Activated CD4-positive, alpha-beta T cell treated with anti-CD3 and anti-CD28 coated beads for 48 hours (primary cell): ENCODE measurements at regions not wholly inside any gene's neighbourhood (a gene's known extent, or its start where the extent isn't known, plus 50 kb on each side); places are given as distances from the start of the nearest gene placed in this dataset.
"Not testable (repeated sequence)": the region's sequence is repeated elsewhere in the genome, so short reads cannot be mapped to it uniquely, and the experiment has no call there.

Experiments
- DNase-seq: peaks from one replicate; pipeline ENCODE4 v3.0.0-alpha.2; 2020

DNA sequence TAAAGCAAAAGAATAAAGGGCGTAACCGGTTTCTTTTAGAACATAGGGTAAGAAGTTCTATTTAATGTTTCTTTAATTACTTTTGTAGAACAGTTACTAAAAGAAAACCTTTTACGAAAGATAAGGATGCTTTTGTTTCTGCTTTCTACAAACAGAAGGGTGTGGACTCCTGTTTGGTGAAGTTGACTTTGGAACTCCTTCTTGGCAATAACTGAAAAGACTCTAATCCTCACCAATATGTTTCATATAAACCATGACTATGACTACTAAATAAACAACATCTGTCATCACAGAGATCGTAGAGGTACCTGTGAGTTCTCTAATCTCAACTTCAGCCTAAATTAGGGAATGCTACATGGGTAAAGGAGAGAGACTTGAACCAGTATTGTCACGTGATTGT is 210.8 kb upstream of the FLRT2 start:
- no peak for DNase-seq

- no peak for DNase-seq
These were observed 209.8 kb upstream of the FLRT2 start for GRCh38 chr14:85319998-85320630.

- no peak for DNase-seq
These were observed 204.6 kb upstream of the FLRT2 start for GRCh38 chr14:85325134-85326017.

GRCh38 chr14:85332401-85332800 is 197.5 kb upstream of the FLRT2 start:
- no peak for DNase-seq

DNA sequence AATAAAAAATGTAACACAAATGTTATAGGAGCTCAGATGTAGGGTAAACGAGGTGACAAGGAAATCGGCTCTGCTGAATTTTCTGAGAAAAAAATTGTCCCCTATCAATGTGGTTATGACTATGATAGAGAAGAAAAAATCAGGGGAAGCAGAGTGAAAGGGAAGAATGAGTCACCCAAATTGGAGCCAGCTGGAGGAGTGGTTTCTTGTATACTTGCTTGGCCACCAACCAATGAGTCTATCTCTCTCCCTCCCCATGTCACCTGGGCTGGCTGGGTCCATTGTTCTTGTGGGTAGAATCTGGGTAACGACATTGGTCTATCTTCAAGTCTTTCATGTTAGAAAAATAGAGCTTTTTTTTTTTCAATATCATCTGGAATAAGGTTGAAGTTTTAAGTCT is 196.6 kb upstream of the FLRT2 start:
- DNase-seq: no peak

- DNase-seq: no peak
These were observed 196.1 kb upstream of the FLRT2 start for GRCh38 chr14:85333841-85334240.

DNA sequence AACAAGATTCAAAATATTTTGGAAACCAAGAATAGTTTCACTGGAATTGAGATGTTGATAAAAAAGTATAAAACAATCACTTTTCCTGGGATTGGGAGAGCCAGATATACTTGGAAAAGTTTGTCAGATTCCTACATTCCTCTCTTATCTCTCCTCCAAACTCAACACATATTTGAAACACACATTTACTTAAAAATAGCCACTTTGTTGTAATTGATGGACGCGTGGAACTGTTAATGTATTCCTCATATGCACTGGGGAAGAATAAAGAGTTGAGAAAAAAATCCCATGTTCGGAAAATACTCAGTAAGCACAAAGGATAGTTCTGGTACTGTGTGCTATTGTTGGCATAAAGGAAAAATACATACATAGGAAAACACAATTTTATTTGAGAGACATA is 195.6 kb upstream of the FLRT2 start:
- DNase-seq: no peak

DNA sequence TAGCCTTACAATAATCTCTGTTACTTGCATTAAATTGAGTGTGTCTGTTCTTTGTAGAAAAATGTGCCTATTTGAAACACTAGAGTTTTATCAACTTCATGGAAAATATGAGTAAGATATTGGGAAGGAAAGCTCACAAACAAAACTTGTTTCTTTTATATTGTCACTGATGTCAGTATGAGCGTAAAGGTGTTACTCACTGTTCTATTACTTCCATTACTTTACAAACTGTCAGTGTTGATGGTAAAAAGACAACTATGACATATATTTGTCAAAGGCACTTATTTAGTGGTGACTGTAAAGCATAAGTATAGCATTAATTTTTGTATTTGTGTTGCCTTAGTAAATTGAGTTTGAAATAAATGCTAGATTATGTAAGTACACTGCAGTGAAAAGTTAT is 193.7 kb upstream of the FLRT2 start:
- no peak for DNase-seq

DNA sequence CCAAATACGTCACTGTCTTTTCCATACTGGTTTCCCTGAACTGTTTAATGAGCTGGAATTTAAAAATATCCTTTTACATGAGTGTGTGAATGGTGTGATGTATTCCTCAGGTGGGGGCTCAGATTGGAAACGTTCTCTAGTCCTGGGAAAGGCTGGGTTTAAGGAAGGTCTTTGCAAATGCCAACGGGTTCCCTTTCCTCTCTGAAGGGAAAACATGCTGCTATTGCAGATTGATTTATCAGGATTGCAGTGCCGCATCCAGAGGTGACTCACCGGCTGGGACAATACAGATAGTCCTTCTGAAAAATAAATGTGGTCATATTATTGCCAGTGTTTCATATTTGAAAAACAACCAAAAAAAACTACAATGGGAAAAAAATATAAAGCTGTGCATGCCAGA is 193.1 kb upstream of the FLRT2 start:
- DNase-seq: no peak

DNA sequence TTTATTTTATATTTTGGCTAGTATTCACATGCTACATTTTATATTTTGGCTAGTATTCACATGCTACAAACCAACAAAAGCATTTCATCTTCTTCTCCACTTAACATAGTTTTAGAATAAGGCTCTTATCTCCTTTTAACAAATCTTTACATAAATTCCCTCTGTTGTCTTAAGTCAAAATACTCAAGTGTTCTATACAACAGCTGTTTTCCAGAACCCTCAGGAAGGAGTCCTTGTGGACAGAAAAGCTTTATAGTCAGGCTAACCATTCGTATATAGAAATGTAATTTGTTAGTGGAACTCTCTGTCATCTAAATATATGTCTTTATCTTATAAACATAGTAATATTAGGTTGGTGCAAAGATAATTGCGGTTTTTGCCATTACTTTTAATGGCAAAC is 191.0 kb upstream of the FLRT2 start:
- no peak for DNase-seq

- DNase-seq: no peak
These were observed 186.9 kb upstream of the FLRT2 start for GRCh38 chr14:85342858-85343607.

DNA sequence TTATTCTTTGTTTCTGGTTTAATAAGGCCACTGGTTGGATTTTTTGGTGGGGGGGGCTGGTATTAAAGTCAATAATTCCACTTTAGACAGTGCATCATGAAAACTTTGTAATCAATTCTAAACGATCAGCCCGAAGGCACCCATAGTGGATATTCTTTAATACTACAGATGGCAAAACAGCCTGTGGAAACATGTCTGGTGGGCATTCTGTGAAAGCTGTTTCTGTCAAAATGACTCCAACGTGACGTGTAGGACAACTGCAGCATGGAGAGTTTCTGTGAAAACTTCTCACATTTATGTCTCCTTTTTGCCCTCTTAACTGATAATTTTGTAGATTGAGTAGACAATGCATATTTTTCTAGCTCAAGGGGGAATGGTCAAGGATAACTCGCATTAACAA is 185.8 kb upstream of the FLRT2 start:
- DNase-seq: no peak

DNA sequence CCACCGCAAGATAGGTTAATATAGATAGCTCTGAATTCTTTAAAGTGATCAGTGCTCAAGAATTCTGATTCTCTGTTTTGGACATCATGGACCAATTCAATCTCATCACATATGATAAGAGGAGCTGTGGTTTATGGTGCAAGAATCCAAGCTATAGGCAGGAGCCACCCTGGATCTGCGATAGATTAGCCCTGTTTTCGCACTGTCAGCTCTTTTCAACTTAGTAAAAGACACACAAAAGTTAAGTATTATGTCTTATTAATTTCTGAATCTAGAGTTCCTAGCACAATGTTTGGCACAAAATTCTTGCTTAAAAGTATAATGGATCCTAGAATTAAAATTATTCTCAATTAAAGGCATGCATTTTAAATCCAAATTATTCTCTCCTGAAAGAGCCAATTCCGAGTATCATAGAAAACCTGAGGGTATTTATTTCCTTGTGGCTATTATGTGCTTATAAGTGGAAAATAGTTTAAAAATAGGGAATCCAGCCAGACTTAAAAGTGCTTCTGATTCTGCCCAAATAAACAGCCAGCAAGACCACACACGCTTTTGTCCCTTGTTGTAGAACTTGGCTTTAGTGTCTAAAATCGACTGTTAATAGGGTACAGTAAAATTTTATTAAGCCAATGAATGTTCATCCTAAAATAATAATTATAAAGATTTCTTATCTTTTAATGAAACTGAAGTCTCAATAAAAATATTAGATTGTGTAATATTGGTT is 184.9 kb upstream of the FLRT2 start:
- no peak for DNase-seq

DNA sequence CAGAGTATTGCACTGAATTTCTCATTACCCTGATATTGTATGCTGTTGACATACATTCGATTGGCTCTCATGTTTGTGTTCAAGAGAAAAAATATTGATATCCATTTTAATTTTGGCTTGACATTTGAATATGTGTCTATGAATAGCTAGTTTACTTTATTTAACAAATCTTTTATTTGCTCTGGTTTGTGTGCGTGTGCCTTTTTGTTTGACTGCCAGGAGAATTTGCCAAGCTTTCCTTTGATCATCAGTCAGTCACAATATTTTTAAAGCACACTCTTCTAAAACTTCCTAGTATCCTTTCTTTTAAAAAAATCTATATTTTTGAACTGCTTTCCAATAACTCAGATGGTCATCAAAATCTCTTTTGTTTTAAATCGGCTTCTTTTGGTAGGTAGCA is 179.3 kb upstream of the FLRT2 start:
- no peak for DNase-seq

- DNase-seq: not testable (repeated sequence)
These were observed 177.4 kb upstream of the FLRT2 start for GRCh38 chr14:85352588-85352987.

DNA sequence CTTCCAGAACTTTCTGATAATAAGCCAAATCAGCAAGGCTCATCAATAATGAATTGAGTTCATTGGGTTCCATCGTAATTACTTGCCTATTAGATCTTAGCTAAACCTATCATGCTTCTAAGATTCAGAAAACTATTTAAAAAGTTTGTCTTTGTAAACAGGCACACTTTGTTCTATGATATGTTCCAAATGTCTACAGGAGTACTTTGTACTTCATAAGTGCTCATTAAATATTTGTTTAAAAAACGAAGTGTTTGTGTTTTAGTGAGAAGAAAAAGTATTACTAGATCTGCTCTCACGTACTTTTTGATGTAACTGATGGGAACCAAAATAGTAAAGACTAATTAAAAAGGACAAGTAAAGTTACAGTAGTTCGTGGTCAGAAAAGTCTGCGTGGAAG is 172.8 kb upstream of the FLRT2 start:
- DNase-seq: no peak

DNA sequence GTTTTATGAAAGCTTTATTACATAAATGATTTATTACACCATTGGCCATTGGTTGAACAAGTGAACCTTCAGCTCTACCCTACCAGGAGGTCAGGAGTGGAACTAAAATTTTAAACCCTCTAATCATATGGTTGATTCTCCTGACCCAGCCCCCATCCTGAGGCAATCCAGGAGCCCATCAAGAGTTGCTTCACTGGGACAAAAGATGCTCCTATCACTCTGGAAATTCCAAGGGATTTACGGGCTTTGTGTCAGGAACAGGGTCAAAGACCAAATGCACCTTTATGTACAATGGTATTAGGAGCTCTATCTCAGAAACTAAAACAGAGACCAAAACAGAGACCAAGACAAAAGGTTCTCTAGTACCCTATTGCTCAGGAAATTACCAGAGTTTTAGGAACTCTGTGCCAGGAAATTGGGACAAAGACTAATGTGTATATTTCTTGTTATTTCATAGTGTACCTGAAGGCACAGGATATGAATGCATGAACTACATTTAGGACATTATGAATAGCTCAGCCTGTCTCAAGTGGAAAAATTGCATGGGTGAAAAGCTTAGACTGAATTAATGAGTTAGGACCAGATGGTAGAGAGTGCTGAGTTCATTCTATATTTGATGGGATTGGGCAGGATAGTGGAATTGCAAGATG is 171.7 kb upstream of the FLRT2 start:
- no peak for DNase-seq

DNA sequence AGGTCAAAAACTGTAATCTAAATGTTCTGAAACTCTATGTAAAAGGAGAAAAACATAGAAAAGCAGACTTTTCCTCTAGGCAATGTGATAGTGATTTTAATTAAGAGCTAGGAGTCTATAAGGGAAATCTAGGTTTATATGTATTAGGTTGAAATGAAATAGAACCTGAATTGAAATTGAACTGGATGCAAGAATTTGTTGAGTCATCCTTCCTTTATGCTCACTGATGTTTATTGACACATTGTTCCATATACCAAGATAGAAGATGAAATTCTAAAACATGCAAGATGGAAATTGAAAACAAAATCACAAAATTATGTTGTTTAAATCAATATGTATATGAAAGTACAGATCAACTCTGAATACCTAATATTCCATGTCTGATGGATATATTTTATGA is 170.4 kb upstream of the FLRT2 start:
- no peak for DNase-seq

GRCh38 chr14:85363358-85363757 is 166.6 kb upstream of the FLRT2 start:
- no peak for DNase-seq

GRCh38 chr14:85366226-85366625 is 163.7 kb upstream of the FLRT2 start:
- DNase-seq: no peak

GRCh38 chr14:85380881-85381280 is 149.1 kb upstream of the FLRT2 start:
- no peak for DNase-seq

- no peak for DNase-seq
These were observed 147.6 kb upstream of the FLRT2 start for GRCh38 chr14:85382341-85382740.

- DNase-seq: no peak
These were observed 142.8 kb upstream of the FLRT2 start for GRCh38 chr14:85387181-85387580.
